Stomach (tissue), 8 donors: ENCODE measurements at regions not wholly inside any gene's neighbourhood (a gene's known extent, or its start where the extent isn't known, plus 50 kb on each side); places are given as distances from the start of the nearest gene placed in this dataset.

Source experiments
- DNase-seq, 2 donors: peaks; one replicate each; pipeline versions ENCODE4 v3.0.0 to v3.0.0-alpha.2; 2013 to 2019
- H3K27ac ChIP-seq, 5 donors: fragments of 200-600 bp in 4 of 5; sonication (generic) in 4 of 5; one replicate each; pipeline ENCODE4 v1.5.1; 2013 to 2019; ENCODE audit warnings: mild to moderate bottlenecking in 1 of 5, moderate library complexity in 1 of 5
- H3K27me3 ChIP-seq, 3 donors: fragments of 200-600 bp; sonication (generic); one replicate each; pipeline ENCODE4 v1.5.1; 2017 to 2019; ENCODE audit warnings: mixed run types in 1 of 3
- H3K36me3 ChIP-seq, 4 donors: fragments of 200-600 bp; sonication (generic); 1 replicate in 3 of 4; 2 replicates in 1 of 4; pipeline ENCODE4 v1.5.1; 2016 to 2019
- H3K4me1 ChIP-seq, 4 donors: fragments of 200-600 bp; sonication (generic); one replicate each; pipeline ENCODE4 v1.5.1; 2016 to 2019
- H3K4me3 ChIP-seq, 4 donors: fragments of 200-600 bp; sonication (generic) in 3 of 4; one replicate each; pipeline ENCODE4 v1.5.1; 2016 to 2019; ENCODE audit warnings: mild to moderate bottlenecking in 1 of 4
- H3K9me3 ChIP-seq, 4 donors: fragments of 200-600 bp; sonication (generic); one replicate each; pipeline ENCODE4 v1.5.1; 2016 to 2019
- EP300 ChIP-seq: sonication (generic); formaldehyde crosslinking; IDR thresholded peaks from one replicate; pipeline ENCODE4 v1.6.1; 2017; ENCODE audit warnings: antibody characterized with exemption
- POLR2A ChIP-seq, 4 donors: fragments of 450-650 bp; IDR thresholded peaks; one replicate each; pipeline ENCODE4 v1.6.1; 2016; ENCODE audit warnings: antibody characterized with exemption in 4 of 4, control low read depth in 2 of 4, mild to moderate bottlenecking in 1 of 4, moderate library complexity in 1 of 4
- POLR2AphosphoS5 ChIP-seq, 3 donors: sonication (generic); formaldehyde crosslinking; IDR thresholded peaks; one replicate each; pipeline ENCODE4 v1.6.1; 2016; ENCODE audit warnings: antibody characterized with exemption in 3 of 3
- WGBS, 5 donors: extraction: QIAGEN DNeasy Blood & Tissue Kit in 3 of 5; methylation state at CpG; one replicate each; pipeline versions ENCODE4 v1.1.5 to v1.1.7; 2013 to 2018; 5-methylcytosine and 5-hydroxymethylcytosine counted together
- intact Hi-C: fragments of 100-400 bp; cut with DNase I; formaldehyde crosslinking; loops from one replicate; pipeline ENCODE4 v1.15.1; 2023; ENCODE audit warnings: low total_unique reads
- TF ChIP-seq, protein P1 (sequence below), 7 experiments: fragments of 450-650 bp in 4 of 7; fragments of 200-600 bp in 3 of 7; sonication (generic) in 3 of 7; IDR thresholded peaks; one replicate each; pipeline ENCODE4 v1.5.1; 2016 to 2019; ENCODE audit warnings: antibody characterized with exemption in 7 of 7, control low read depth in 2 of 7, mild to moderate bottlenecking in 1 of 7
- donor health status: healthy with polysubstance abuse.
- donor health status: Bipolar disorder and iron deficiency.
- donor health status: healthy.

DNA sequence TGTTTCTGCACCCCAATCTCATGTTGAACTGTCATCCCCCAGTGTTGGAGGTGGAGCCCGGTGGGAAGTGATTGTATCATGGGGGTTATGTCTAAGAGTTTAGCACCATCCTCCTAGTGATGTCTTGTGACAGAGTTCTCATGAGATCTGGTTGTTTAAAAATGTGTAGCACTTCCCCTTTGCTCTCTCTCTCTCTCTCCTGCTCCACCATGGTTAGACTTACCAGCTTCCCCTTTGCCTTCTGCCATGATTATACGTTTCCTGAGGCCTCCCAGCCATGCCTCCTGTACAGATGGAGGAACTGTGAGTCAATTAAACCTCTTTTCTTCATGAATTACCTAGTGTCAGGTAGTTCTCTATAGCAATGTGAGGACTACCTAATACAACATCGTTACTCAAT, 396.9 kb upstream of the LRATD1 start:
- Histone ChIP-seq H3K27ac (no peak overlapping the region), H3K4me1 (no peaks in the 10 kb centered on the region), H3K9me3 (no peaks in the 10 kb centered on the region), H3K36me3 (no peaks in the 10 kb centered on the region), H3K27me3 (no peaks in the 10 kb centered on the region), H3K4me3 (no peak overlapping the region)
- no peak for DNase-seq
- 71 to 85% (median 73%) methylated on average over 3 of the region's 3 CpGs for WGBS, 5 donors
- intact Hi-C loops, result no loop called here
- TF ChIP-seq, protein P1, sequence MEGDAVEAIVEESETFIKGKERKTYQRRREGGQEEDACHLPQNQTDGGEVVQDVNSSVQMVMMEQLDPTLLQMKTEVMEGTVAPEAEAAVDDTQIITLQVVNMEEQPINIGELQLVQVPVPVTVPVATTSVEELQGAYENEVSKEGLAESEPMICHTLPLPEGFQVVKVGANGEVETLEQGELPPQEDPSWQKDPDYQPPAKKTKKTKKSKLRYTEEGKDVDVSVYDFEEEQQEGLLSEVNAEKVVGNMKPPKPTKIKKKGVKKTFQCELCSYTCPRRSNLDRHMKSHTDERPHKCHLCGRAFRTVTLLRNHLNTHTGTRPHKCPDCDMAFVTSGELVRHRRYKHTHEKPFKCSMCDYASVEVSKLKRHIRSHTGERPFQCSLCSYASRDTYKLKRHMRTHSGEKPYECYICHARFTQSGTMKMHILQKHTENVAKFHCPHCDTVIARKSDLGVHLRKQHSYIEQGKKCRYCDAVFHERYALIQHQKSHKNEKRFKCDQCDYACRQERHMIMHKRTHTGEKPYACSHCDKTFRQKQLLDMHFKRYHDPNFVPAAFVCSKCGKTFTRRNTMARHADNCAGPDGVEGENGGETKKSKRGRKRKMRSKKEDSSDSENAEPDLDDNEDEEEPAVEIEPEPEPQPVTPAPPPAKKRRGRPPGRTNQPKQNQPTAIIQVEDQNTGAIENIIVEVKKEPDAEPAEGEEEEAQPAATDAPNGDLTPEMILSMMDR (IDR thresholded peaks at IDR 0.05), result no peak
- TF ChIP-seq POLR2AphosphoS5 (IDR thresholded peaks at IDR 0.05) (no peak), POLR2A (IDR thresholded peaks at IDR 0.05) (no peak), EP300 (no peak)

DNA sequence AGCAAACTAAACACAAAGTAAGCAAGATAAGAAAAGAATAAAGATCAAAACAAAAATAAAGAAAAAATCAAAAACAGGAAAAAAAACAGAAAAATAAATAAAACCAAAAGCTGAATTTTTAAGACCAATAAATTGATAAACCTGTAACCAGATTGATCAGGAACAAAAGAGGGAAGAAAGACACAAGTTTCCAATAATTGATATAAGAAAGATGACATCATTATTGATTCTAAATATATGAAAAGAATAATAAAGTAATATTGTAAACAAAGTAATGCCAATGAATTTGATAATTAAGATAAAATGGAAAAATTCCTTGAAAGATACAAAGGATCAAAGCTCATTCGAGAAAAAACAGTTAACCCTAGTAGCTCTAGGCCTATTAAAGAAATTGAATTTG, 394.6 kb upstream of the LRATD1 start:
- no peak for DNase-seq
- Histone ChIP-seq H3K36me3 (no peaks in the 10 kb centered on the region), H3K27ac (no peak overlapping the region), H3K4me3 (no peak overlapping the region), H3K27me3 (no peaks in the 10 kb centered on the region), H3K9me3 (no peaks in the 10 kb centered on the region), H3K4me1 (no peaks in the 10 kb centered on the region)
- WGBS, 5 donors, result 81 to 89% (median 84%) methylated on average over 1 of the region's 1 CpG
- intact Hi-C loops, result no loop called here
- TF ChIP-seq, protein P1 (IDR thresholded peaks at IDR 0.05), result no peak
- no peak for TF ChIP-seq POLR2A (IDR thresholded peaks at IDR 0.05)
- TF ChIP-seq EP300, result no peak
- no peak for TF ChIP-seq POLR2AphosphoS5 (IDR thresholded peaks at IDR 0.05)

GRCh38 chr2:14239605-14240004, 392.9 kb upstream of the LRATD1 start:
- Histone ChIP-seq H3K36me3 (no peaks in the 10 kb centered on the region), H3K27me3 (no peaks in the 10 kb centered on the region), H3K4me1 (no peaks in the 10 kb centered on the region), H3K4me3 (no peak overlapping the region), H3K27ac (no peak overlapping the region), H3K9me3 (no peaks in the 10 kb centered on the region)
- no peak for DNase-seq
- intact Hi-C loops, result no loop called here
- 82 to 92% (median 88%) methylated on average over 3 of the region's 3 CpGs for WGBS, 5 donors
- TF ChIP-seq POLR2A (IDR thresholded peaks at IDR 0.05) (no peak), EP300 (no peak), POLR2AphosphoS5 (IDR thresholded peaks at IDR 0.05) (no peak)
- TF ChIP-seq, protein P1 (IDR thresholded peaks at IDR 0.05), result no peak

DNA sequence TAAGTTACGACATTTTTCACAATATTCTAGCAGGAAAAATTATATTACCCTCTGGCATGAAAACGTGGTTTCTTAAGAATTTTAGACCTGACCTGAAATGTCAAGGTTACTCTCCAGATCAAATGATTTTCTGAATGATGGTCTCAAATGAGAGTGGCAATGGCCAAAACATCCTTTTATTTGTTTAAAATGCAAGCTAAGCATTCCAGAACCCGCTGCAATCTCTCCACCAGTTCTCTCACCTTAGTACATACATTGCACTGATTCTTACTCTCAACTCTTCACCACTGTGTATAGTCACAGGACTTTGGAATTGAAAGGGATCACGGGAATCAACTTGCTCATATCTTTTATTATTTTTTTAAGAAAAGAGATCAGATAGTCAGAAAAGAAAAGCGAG, 391.6 kb upstream of the LRATD1 start:
- H3K9me3 ChIP-seq, result no peaks in the 10 kb centered on the region
- WGBS, 5 donors, result 74 to 85% (median 81%) methylated on average over 5 of the region's 5 CpGs
- TF ChIP-seq POLR2AphosphoS5 (IDR thresholded peaks at IDR 0.05), result no peak
- TF ChIP-seq POLR2A (IDR thresholded peaks at IDR 0.05), result no peak
- no peak for TF ChIP-seq EP300
- TF ChIP-seq, protein P1 (IDR thresholded peaks at IDR 0.05), result no peak
- no peak for DNase-seq
- no peaks in the 10 kb centered on the region for H3K27me3 ChIP-seq
- H3K36me3 ChIP-seq, result no peaks in the 10 kb centered on the region
- H3K4me3 ChIP-seq, result no peak overlapping the region
- H3K27ac ChIP-seq, result no peak overlapping the region
- no peaks in the 10 kb centered on the region for H3K4me1 ChIP-seq
- intact Hi-C loops, result no loop called here

GRCh38 chr2:14245901-14246300, 386.6 kb upstream of the LRATD1 start:
- Histone ChIP-seq H3K4me1 (no peaks in the 10 kb centered on the region), H3K4me3 (no peak overlapping the region), H3K9me3 (peaks cover 0 to 6% (median under 1%) of the 10 kb centered on the region in 4 donors), H3K27me3 (no peaks in the 10 kb centered on the region), H3K27ac (no peak overlapping the region), H3K36me3 (no peaks in the 10 kb centered on the region)
- TF ChIP-seq EP300 (no peak), POLR2A (IDR thresholded peaks at IDR 0.05) (no peak), POLR2AphosphoS5 (IDR thresholded peaks at IDR 0.05) (no peak)
- TF ChIP-seq, protein P1 (IDR thresholded peaks at IDR 0.05), result no peak
- intact Hi-C loops, result no loop called here
- no peak for DNase-seq
